Parathyroid adenoma (tissue), 2 donors: ENCODE measurements at regions not wholly inside any gene's neighbourhood (a gene's known extent, or its start where the extent isn't known, plus 50 kb on each side); places are given as distances from the start of the nearest gene placed in this dataset.

Experiments
- H2AFZ ChIP-seq: fragments of 300-600 bp; sonication (generic); one replicate; pipeline ENCODE4 v1.7.0; 2017; ENCODE audit warnings: antibody characterized with exemption, mild to moderate bottlenecking
- H3K27ac ChIP-seq: fragments of 300-600 bp; sonication (generic); one replicate; pipeline ENCODE4 v1.7.0; 2017
- H3K27me3 ChIP-seq: fragments of 300-600 bp; sonication (generic); one replicate; pipeline ENCODE4 v1.7.0; 2017; ENCODE audit warnings: low read length; ENCODE audit not compliant: control insufficient read depth, insufficient read depth
- H3K36me3 ChIP-seq: fragments of 300-600 bp; sonication (generic); one replicate; pipeline ENCODE4 v1.7.0; 2017; ENCODE audit warnings: low read length; ENCODE audit not compliant: control insufficient read depth, insufficient read depth
- H3K4me1 ChIP-seq: fragments of 300-600 bp; sonication (generic); one replicate; pipeline ENCODE4 v1.7.0; 2017; ENCODE audit warnings: control low read depth
- H3K4me2 ChIP-seq: fragments of 300-600 bp; sonication (generic); one replicate; pipeline ENCODE4 v1.7.0; 2017; ENCODE audit warnings: low read length
- H3K4me3 ChIP-seq: fragments of 300-600 bp; sonication (generic); one replicate; pipeline ENCODE4 v1.7.0; 2017; ENCODE audit warnings: low read depth, low read length
- H3K79me2 ChIP-seq: fragments of 300-600 bp; sonication (generic); one replicate; pipeline ENCODE4 v1.7.0; 2017; ENCODE audit warnings: control low read depth
- H3K9ac ChIP-seq: fragments of 300-600 bp; sonication (generic); one replicate; pipeline ENCODE4 v1.7.0; 2017; ENCODE audit warnings: mild to moderate bottlenecking
- H3K9me3 ChIP-seq: fragments of 300-600 bp; sonication (generic); one replicate; pipeline ENCODE4 v1.7.0; 2017; ENCODE audit warnings: low read length; ENCODE audit not compliant: control insufficient read depth
- TF ChIP-seq, protein P1 (sequence below): fragments of 300-600 bp; sonication (generic); IDR thresholded peaks from one replicate; pipeline ENCODE4 v1.7.0; 2017; ENCODE audit warnings: antibody characterized with exemption, mild to moderate bottlenecking
- donor health status: primary hyperparathyroidism.

DNA sequence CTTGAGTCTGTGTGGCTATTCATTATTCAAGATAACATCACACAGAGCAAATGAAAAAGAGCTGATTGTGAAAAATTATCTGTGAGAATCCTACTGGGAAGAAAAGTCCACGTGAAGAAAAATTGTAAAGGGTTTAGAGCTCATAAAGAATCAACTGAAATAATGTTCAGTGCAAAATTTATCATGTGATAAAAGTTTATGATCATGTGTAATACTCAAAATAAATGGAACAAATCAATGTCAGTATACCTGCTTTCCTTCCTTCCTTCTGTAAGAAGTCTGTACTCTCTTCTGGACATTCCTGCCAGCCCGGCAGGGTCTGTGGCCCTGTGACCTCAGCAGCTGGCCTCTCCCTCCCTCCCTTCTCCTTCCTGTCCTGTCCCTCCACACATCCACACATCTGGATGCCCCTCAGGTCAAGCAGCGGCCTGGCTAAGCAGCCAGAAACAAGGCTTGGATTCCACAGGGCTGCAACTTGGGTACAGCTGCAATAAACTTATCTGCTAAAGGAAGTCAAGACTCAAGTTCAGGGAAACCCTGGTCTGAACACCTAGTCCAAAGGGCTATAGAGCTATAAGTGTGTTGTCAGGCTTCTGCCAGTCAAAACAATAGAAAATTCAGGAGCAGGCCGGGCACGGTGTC lies 172.1 kb downstream of the MREG start:
- H3K27me3 ChIP-seq: no peaks in the 10 kb centered on the region
- H3K36me3 ChIP-seq: no peaks in the 10 kb centered on the region
- H3K4me3 ChIP-seq: no peak overlapping the region
- TF ChIP-seq, protein P1, sequence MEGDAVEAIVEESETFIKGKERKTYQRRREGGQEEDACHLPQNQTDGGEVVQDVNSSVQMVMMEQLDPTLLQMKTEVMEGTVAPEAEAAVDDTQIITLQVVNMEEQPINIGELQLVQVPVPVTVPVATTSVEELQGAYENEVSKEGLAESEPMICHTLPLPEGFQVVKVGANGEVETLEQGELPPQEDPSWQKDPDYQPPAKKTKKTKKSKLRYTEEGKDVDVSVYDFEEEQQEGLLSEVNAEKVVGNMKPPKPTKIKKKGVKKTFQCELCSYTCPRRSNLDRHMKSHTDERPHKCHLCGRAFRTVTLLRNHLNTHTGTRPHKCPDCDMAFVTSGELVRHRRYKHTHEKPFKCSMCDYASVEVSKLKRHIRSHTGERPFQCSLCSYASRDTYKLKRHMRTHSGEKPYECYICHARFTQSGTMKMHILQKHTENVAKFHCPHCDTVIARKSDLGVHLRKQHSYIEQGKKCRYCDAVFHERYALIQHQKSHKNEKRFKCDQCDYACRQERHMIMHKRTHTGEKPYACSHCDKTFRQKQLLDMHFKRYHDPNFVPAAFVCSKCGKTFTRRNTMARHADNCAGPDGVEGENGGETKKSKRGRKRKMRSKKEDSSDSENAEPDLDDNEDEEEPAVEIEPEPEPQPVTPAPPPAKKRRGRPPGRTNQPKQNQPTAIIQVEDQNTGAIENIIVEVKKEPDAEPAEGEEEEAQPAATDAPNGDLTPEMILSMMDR: no peak
- H3K4me1 ChIP-seq: no peaks in the 10 kb centered on the region
- H2AFZ ChIP-seq: no peak overlapping the region
- H3K9me3 ChIP-seq: no peaks in the 10 kb centered on the region
- no peaks in the 10 kb centered on the region for H3K79me2 ChIP-seq
- H3K9ac ChIP-seq: no peak overlapping the region
- no peak overlapping the region for H3K27ac ChIP-seq
- H3K4me2 ChIP-seq: no peak overlapping the region

DNA sequence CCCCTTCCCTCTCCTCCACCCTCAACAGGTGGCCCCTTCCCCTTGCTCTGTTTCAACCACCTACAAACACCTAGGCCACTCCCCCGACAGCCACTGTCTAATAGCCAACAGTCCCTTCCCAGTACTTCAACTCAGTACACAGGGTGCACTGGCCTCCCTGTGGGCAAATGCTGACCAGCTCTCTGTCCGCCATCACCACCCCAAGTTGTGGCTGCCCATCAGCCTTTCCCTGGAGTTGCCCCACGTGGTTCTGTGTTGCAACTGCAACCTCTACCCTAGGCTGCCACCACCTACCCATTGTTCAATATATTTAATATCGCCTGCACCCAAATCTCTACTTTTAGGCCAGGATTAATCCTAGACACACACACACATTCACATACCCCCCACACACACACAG lies 173.5 kb downstream of the MREG start:
- Histone ChIP-seq H2AFZ (no peak overlapping the region), H3K79me2 (no peaks in the 10 kb centered on the region), H3K4me1 (no peaks in the 10 kb centered on the region), H3K36me3 (no peaks in the 10 kb centered on the region), H3K4me2 (no peak overlapping the region), H3K4me3 (no peak overlapping the region), H3K27me3 (no peaks in the 10 kb centered on the region), H3K9me3 (no peaks in the 10 kb centered on the region), H3K9ac (no peak overlapping the region), H3K27ac (no peak overlapping the region)
- TF ChIP-seq, protein P1: no peak

DNA sequence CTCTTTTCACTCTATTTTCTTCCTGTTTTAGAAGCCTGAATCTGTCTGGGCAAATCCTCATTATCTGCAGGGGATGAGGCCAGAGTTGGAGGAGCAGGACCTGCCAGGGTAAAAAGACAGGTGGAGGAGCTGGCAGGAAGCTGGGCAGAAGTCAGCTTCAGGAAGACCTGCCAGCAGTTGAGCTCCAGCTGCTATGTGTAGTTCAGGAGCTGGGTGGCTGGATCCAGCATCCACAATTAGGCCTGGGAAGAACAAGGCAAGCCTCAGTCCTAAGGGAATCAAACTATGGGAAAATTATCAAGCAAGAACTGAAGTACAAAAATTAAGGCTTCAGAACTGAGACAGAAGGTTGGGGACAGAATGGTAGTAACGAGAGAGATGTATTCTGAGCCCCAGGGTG lies 174.0 kb downstream of the MREG start:
- no peaks in the 10 kb centered on the region for H3K79me2 ChIP-seq
- no peak overlapping the region for H3K4me3 ChIP-seq
- no peaks in the 10 kb centered on the region for H3K27me3 ChIP-seq
- H3K9ac ChIP-seq: no peak overlapping the region
- no peak overlapping the region for H2AFZ ChIP-seq
- H3K4me1 ChIP-seq: no peaks in the 10 kb centered on the region
- TF ChIP-seq, protein P1: no peak
- H3K27ac ChIP-seq: no peak overlapping the region
- H3K36me3 ChIP-seq: no peaks in the 10 kb centered on the region
- no peak overlapping the region for H3K4me2 ChIP-seq
- no peaks in the 10 kb centered on the region for H3K9me3 ChIP-seq

DNA sequence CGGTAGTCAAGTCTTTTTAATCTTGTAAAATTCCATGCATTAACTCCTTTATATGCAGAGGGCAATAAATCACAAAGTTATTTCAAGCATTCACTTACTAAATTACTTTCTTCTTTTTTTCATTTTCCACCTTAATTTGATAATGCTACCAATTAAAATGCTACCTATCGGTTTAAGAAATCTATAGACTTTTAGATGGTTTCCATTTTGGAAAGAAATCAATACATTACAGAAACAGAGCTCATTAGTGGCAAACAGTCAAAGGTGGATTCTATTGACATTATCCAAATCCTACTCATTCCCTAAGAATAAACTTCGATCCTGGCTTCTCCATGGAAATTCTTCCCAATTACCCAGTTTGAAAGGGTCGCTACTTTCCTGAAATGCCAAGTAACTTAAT lies 176.5 kb downstream of the MREG start:
- Histone ChIP-seq H3K79me2 (no peaks in the 10 kb centered on the region), H3K4me1 (no peaks in the 10 kb centered on the region), H3K9me3 (no peaks in the 10 kb centered on the region), H2AFZ (no peak overlapping the region), H3K27me3 (no peaks in the 10 kb centered on the region), H3K36me3 (no peaks in the 10 kb centered on the region), H3K4me2 (no peak overlapping the region), H3K27ac (no peak overlapping the region), H3K9ac (no peak overlapping the region), H3K4me3 (no peak overlapping the region)
- TF ChIP-seq, protein P1: no peak

DNA sequence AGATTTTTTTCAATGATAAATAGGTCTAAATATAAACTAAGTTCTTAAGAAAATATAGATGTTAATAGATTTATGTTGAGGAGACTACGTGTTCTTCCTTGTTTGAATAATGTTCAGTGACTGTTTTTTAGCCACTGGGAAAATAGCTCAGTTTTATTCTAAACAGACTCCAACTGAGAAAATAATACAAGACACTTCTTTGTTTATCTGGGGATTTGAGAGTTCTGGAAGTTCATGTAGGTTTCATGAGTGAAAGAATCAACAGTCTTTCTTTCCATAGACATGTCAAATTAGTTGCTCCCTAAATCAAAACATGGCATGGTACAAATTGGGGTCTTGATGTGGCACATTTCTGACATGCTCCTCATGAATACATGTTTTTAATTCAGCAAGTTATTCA lies 177.7 kb downstream of the MREG start:
- H3K9ac ChIP-seq: no peak overlapping the region
- no peak overlapping the region for H3K4me3 ChIP-seq
- H3K36me3 ChIP-seq: no peaks in the 10 kb centered on the region
- no peak overlapping the region for H3K4me2 ChIP-seq
- no peak overlapping the region for H2AFZ ChIP-seq
- no peak overlapping the region for H3K27ac ChIP-seq
- H3K9me3 ChIP-seq: no peaks in the 10 kb centered on the region
- TF ChIP-seq, protein P1: no peak
- no peaks in the 10 kb centered on the region for H3K27me3 ChIP-seq
- H3K79me2 ChIP-seq: no peaks in the 10 kb centered on the region
- no peaks in the 10 kb centered on the region for H3K4me1 ChIP-seq
